HepG2 (cell line): ENCODE measurements at regions not wholly inside any gene's neighbourhood (a gene's known extent, or its start where the extent isn't known, plus 50 kb on each side); places are given as distances from the start of the nearest gene placed in this dataset.
"Not testable (repeated sequence)": the region's sequence is repeated elsewhere in the genome, so short reads cannot be mapped to it uniquely, and the experiment has no call there.

Source experiments
- ATAC-seq: fragments of 200-7000 bp; cut with Tn5 transposase; 3 replicates; pipeline ENCODE4 v1.9.1; 2020; ENCODE audit warnings: mild to moderate bottlenecking, moderate library complexity
- BruUV-seq: library from RNA; stranded (reverse); fragments of 400-500 nt; replicated peaks from 2 replicates; lab custom pipeline; 2021; lab: Mats Ljungman, UMichigan
- CTCF ChIA-PET: fragments of 300-600 bp; formaldehyde crosslinking; extraction: SDS; loops from one replicate; lab custom pipeline; 2021; ENCODE audit warnings: low total read pairs, inconsistent platforms, low intra/inter-chr PET ratio; lab: Yijun Ruan, JAX
- POLR2A ChIA-PET: fragments of 350-600 bp; sonication (Branson Sonifier 250); formaldehyde crosslinking; loops from one replicate; lab custom pipeline; 2020; ENCODE audit warnings: antibody characterized with exemption, inconsistent platforms; lab: Yijun Ruan, JAX
- DNase-seq: peaks from one replicate; pipeline ENCODE4 v3.0.0-alpha.2; 2015; ENCODE audit warnings: low spot score
- FAIRE-seq: peaks from 3 replicates; lab custom pipeline; 2011; peaks lifted over from hg19 to GRCh38; lab: Jason Lieb, UNC
- H2AFZ ChIP-seq: one replicate; pipeline ENCODE4 v1.6.1; 2011; ENCODE audit warnings: low read length, inconsistent platforms
- H3K27ac ChIP-seq: fragments of 300-600 bp; 3 replicates; pipeline ENCODE4 v1.8.0; 2011; ENCODE audit warnings: mixed run types, mild to moderate bottlenecking, mixed read lengths, low read length, inconsistent platforms; ENCODE audit not compliant: insufficient read depth; ENCODE audit errors: extremely low read length
- H3K27me3 ChIP-seq, 2 experiments: fragments of 200-600 bp in 1 of 2; 2 replicates in 1 of 2; 3 replicates in 1 of 2; pipeline versions ENCODE4 v1.6.0 to v1.8.0; 2011; ENCODE audit warnings: low read length in 2 of 2, mild to moderate bottlenecking in 2 of 2, moderate library complexity in 2 of 2, inconsistent platforms in 1 of 2; ENCODE audit not compliant: insufficient read depth in 2 of 2, control insufficient read depth in 1 of 2
- H3K36me3 ChIP-seq, 2 experiments: fragments of 200-600 bp in 1 of 2; replicated peaks in 1 of 2; 2 replicates in 1 of 2; 3 replicates in 1 of 2; pipeline versions ENCODE4 v1.5.1 to v1.8.0; 2011; ENCODE audit warnings: low read length in 2 of 2, inconsistent platforms in 1 of 2; ENCODE audit not compliant: insufficient read depth in 2 of 2, control insufficient read depth in 1 of 2
- H3K4me1 ChIP-seq: 2 replicates; pipeline ENCODE4 v1.5.1; 2012; ENCODE audit warnings: low read length, inconsistent platforms; ENCODE audit not compliant: insufficient read depth
- H3K4me2 ChIP-seq: 2 replicates; pipeline ENCODE4 v1.6.0; 2011; ENCODE audit warnings: low read depth, low read length, inconsistent platforms
- H3K4me3 ChIP-seq, 3 experiments: fragments of 200-600 bp in 1 of 3; sonication (generic), shearing (Covaris generic) in 1 of 3; replicated peaks in 1 of 3; 2 replicates each; pipeline ENCODE4 v1.5.1; 2011 to 2016; ENCODE audit warnings: low read length in 3 of 3, inconsistent platforms in 2 of 3, low read depth in 2 of 3, mild to moderate bottlenecking in 2 of 3, control low read depth in 1 of 3, mixed read lengths in 1 of 3; ENCODE audit not compliant: insufficient read depth in 1 of 3
- H3K79me2 ChIP-seq: one replicate; pipeline ENCODE4 v1.6.1; 2011; ENCODE audit warnings: low read length, inconsistent platforms; ENCODE audit not compliant: insufficient read depth
- H3K9ac ChIP-seq: 2 replicates; pipeline ENCODE4 v1.6.0; 2011; ENCODE audit warnings: mild to moderate bottlenecking, low read depth, low read length, inconsistent platforms; ENCODE audit not compliant: insufficient read depth
- H3K9me3 ChIP-seq: 2 replicates; pipeline ENCODE4 v1.5.1; 2012; ENCODE audit warnings: mild to moderate bottlenecking, low read length
- H4K20me1 ChIP-seq: 2 replicates; pipeline ENCODE4 v1.6.0; 2011; ENCODE audit warnings: inconsistent platforms, mild to moderate bottlenecking, low read length, moderate library complexity; ENCODE audit not compliant: insufficient read depth
- ATM ChIP-seq: fragments of 450-650 bp; IDR thresholded peaks from 2 replicates; pipeline ENCODE4 v1.7.1; 2017; ENCODE audit warnings: mild to moderate bottlenecking, borderline replicate concordance
- FOXA1 ChIP-seq, 2 experiments: fragments of 450-650 bp in 1 of 2; sonication (generic) in 1 of 2; formaldehyde crosslinking in 1 of 2; IDR thresholded peaks; 2 replicates each; pipeline versions ENCODE4 v1.4.0 to v1.6.1; 2016 to 2020; ENCODE audit warnings: missing genetic modification reagents in 1 of 2
- LCORL ChIP-seq, 2 experiments: fragments of 450-650 bp in 1 of 2; sonication (generic) in 1 of 2; formaldehyde crosslinking in 1 of 2; IDR thresholded peaks; 2 replicates each; pipeline versions ENCODE4 v1.5.0 to v1.6.1; 2017 to 2020; ENCODE audit warnings: antibody characterized with exemption in 1 of 2, missing genetic modification reagents in 1 of 2
- STAG1 ChIP-seq: sonication (generic); formaldehyde crosslinking; IDR thresholded peaks from 2 replicates; pipeline ENCODE4 v1.4.0; 2020; ENCODE audit warnings: missing genetic modification reagents
- TRIM22 ChIP-seq: fragments of 450-650 bp; IDR thresholded peaks from 2 replicates; pipeline ENCODE4 v1.6.1; 2017
- WGBS: methylation state at CpG from one replicate; pipeline ENCODE4 v1.1.6; 2017; ENCODE audit warnings: low lambda C conversion rate; 5-methylcytosine and 5-hydroxymethylcytosine counted together
- in situ Hi-C: cut with HindIII; loops from 2 replicates; pipeline ENCODE4 v1.10.0; 2017; ENCODE audit warnings: low pct_unique_long_range_greater_than_20kb; ENCODE audit not compliant: extremely low pct_ligation_motif_present
- intact Hi-C: fragments of 100-400 bp; cut with micrococcal nuclease; formaldehyde crosslinking; loops from one replicate; pipeline ENCODE4 v1.10.0; 2022; ENCODE audit not compliant: unreplicated experiment

- FAIRE-seq, in situ Hi-C loops, H3K79me2 ChIP-seq, H4K20me1 ChIP-seq, H3K4me1 ChIP-seq, BruUV-seq, H2AFZ ChIP-seq, ATAC-seq, intact Hi-C loops, H3K4me2 ChIP-seq, DNase-seq, H3K36me3 ChIP-seq, POLR2A ChIA-PET, H3K27me3 ChIP-seq, CTCF ChIA-PET, H3K4me3 ChIP-seq, H3K27ac ChIP-seq, H3K9ac ChIP-seq: not testable (repeated sequence)
- 10% methylated on average over 7 of the region's 12 CpGs for WGBS
- peaks cover 60% of the 10 kb centered on the region for H3K9me3 ChIP-seq
- peak; percentile 52 for TF ChIP-seq STAG1 (CRISPR knock-in tag)
Observed at GRCh38 chr13:18252848-18253247, 928.8 kb downstream of the TUBA3C start.

GRCh38 chr13:18248533-18249240 lies 932.9 kb downstream of the TUBA3C start:
- CTCF ChIA-PET; H3K27ac ChIP-seq; in situ Hi-C loops; FAIRE-seq; H3K27me3 ChIP-seq; H3K4me1 ChIP-seq; intact Hi-C loops; H3K9ac ChIP-seq; H3K4me2 ChIP-seq; H3K36me3 ChIP-seq; POLR2A ChIA-PET; DNase-seq; ATAC-seq; H3K79me2 ChIP-seq; H3K4me3 ChIP-seq; H4K20me1 ChIP-seq; BruUV-seq; H2AFZ ChIP-seq; TF ChIP-seq LCORL, FOXA1 (CRISPR knock-in tag; IDR thresholded peaks at IDR 0.05): not testable (repeated sequence)
- H3K9me3 ChIP-seq = peaks cover 45% of the 10 kb centered on the region
- 53% methylated on average over 12 of the region's 12 CpGs for WGBS
- TF ChIP-seq LCORL (IDR thresholded peaks at IDR 0.05) = 0 out of 2 replicates have a peak, but pooled peaks have one; percentile 14
- TF ChIP-seq FOXA1 (IDR thresholded peaks at IDR 0.05) = peak; percentile 38; the same call in 1 of the 2 replicates
- peak; percentile 80; the same call in 1 of the 2 replicates for TF ChIP-seq TRIM22
- 0 out of 2 replicates have a peak, but pooled peaks have one; percentile 33 for TF ChIP-seq ATM
